ENCODE measurements at regions not wholly inside any gene's neighbourhood (a gene's known extent, or its start where the extent isn't known, plus 50 kb on each side); places are given as distances from the start of the nearest gene placed in this dataset.

- Mint-ChIP-seq H3K27me3 (no peaks in the 10 kb centered on the region), H3K27ac (no peak overlapping the region), H3K4me3 (no peak overlapping the region), H3K4me1 (ENCODE audit: low read depth) (no peaks in the 10 kb centered on the region), H3K36me3 (ENCODE audit: low read depth) (no peaks in the 10 kb centered on the region), H3K9me3 (peaks cover under 1% of the 10 kb centered on the region)
- peaks cover 0 to 4% of the 10 kb centered on the region in 2 experiments for H3K27me3 ChIP-seq (ENCODE audit: control insufficient read depth in 1 of 2, insufficient read depth in 2 of 2, low read length in 2 of 2)
- POLR2A ChIA-PET = no interaction called here
- H3K36me3 ChIP-seq (ENCODE audit: insufficient read depth, low read length) = no peaks in the 10 kb centered on the region
- no peaks in the 10 kb centered on the region for H3K4me1 ChIP-seq (ENCODE audit: insufficient read depth, low read length)
- no peak overlapping the region for H3K4me3 ChIP-seq (ENCODE audit: low read length)
- DNase-seq (no peak), ATAC-seq (ENCODE audit: poor library complexity) (no peak)
- no peak overlapping the region for H3K27ac ChIP-seq (ENCODE audit: low read depth in 1 of 2, low read length in 2 of 2)
- intact Hi-C loops (cut with DNase I, micrococcal nuclease) = no loop called here
- TF ChIP-seq CTCF (IDR thresholded peaks at IDR 0.05) = no peak
- CTCF ChIA-PET = no interaction called here
- no peaks in the 10 kb centered on the region for H3K9me3 ChIP-seq (ENCODE audit: control insufficient read depth in 1 of 2, insufficient read depth in 1 of 2, low read length in 2 of 2)
Observed at GRCh38 chr16:80231888-80232287, 308.9 kb upstream of the DYNLRB2 start.

GRCh38 chr16:80231121-80231520 lies 309.7 kb upstream of the DYNLRB2 start:
- Histone ChIP-seq H3K4me3 (ENCODE audit: low read length) (no peak overlapping the region), H3K27ac (ENCODE audit: low read depth in 1 of 2, low read length in 2 of 2) (no peak overlapping the region), H3K9me3 (ENCODE audit: control insufficient read depth in 1 of 2, insufficient read depth in 1 of 2, low read length in 2 of 2) (peaks cover 0 to 5% of the 10 kb centered on the region in 2 experiments), H3K4me1 (ENCODE audit: insufficient read depth, low read length) (no peaks in the 10 kb centered on the region), H3K27me3 (ENCODE audit: control insufficient read depth in 1 of 2, insufficient read depth in 2 of 2, low read length in 2 of 2) (peaks cover 0 to 4% of the 10 kb centered on the region in 2 experiments), H3K36me3 (ENCODE audit: insufficient read depth, low read length) (no peaks in the 10 kb centered on the region)
- ChIA-PET POLR2A (no interaction called here), CTCF (no interaction called here)
- peaks cover 6% of the 10 kb centered on the region for H3K9me3 Mint-ChIP-seq
- DNase-seq (no peak), ATAC-seq (ENCODE audit: poor library complexity) (no peak)
- no peak overlapping the region for H3K4me3 Mint-ChIP-seq
- H3K36me3 Mint-ChIP-seq (ENCODE audit: low read depth) = no peaks in the 10 kb centered on the region
- TF ChIP-seq CTCF (IDR thresholded peaks at IDR 0.05) = no peak
- H3K27me3 Mint-ChIP-seq = no peaks in the 10 kb centered on the region
- H3K4me1 Mint-ChIP-seq (ENCODE audit: low read depth) = no peaks in the 10 kb centered on the region
- H3K27ac Mint-ChIP-seq = no peak overlapping the region
- intact Hi-C loops (cut with DNase I, micrococcal nuclease) = no loop called here

- Mint-ChIP-seq H3K4me3 (no peak overlapping the region), H3K9me3 (peaks cover 8% of the 10 kb centered on the region), H3K27me3 (no peaks in the 10 kb centered on the region), H3K27ac (no peak overlapping the region), H3K36me3 (ENCODE audit: low read depth) (no peaks in the 10 kb centered on the region), H3K4me1 (ENCODE audit: low read depth) (no peaks in the 10 kb centered on the region)
- ChIA-PET CTCF (no interaction called here), POLR2A (interaction anchor here (0.7 kb wide), 1 partner anchor 30 kb away, joined by 3 read pairs; no protein-coding TSS in a partner anchor)
- Histone ChIP-seq H3K36me3 (ENCODE audit: insufficient read depth, low read length) (no peaks in the 10 kb centered on the region), H3K27me3 (ENCODE audit: control insufficient read depth in 1 of 2, insufficient read depth in 2 of 2, low read length in 2 of 2) (peaks cover 0 to 4% of the 10 kb centered on the region in 2 experiments), H3K9me3 (ENCODE audit: control insufficient read depth in 1 of 2, insufficient read depth in 1 of 2, low read length in 2 of 2) (peaks cover 0 to 8% of the 10 kb centered on the region in 2 experiments), H3K27ac (ENCODE audit: low read depth in 1 of 2, low read length in 2 of 2) (no peak overlapping the region), H3K4me3 (ENCODE audit: low read length) (no peak overlapping the region), H3K4me1 (ENCODE audit: insufficient read depth, low read length) (no peaks in the 10 kb centered on the region)
- TF ChIP-seq CTCF (IDR thresholded peaks at IDR 0.05) = no peak
- intact Hi-C loops (cut with DNase I, micrococcal nuclease) = no loop called here
- ATAC-seq (ENCODE audit: poor library complexity) (no peak), DNase-seq (no peak)
Observed at GRCh38 chr16:80230328-80231120, 310.3 kb upstream of the DYNLRB2 start.

All from CD4-positive, alpha-beta T cell (primary cell).